ENCODE measurements at regions not wholly inside any gene's neighbourhood (a gene's known extent, or its start where the extent isn't known, plus 50 kb on each side); places are given as distances from the start of the nearest gene placed in this dataset.
"Not testable (repeated sequence)": the region's sequence is repeated elsewhere in the genome, so short reads cannot be mapped to it uniquely, and the experiment has no call there.

DNA sequence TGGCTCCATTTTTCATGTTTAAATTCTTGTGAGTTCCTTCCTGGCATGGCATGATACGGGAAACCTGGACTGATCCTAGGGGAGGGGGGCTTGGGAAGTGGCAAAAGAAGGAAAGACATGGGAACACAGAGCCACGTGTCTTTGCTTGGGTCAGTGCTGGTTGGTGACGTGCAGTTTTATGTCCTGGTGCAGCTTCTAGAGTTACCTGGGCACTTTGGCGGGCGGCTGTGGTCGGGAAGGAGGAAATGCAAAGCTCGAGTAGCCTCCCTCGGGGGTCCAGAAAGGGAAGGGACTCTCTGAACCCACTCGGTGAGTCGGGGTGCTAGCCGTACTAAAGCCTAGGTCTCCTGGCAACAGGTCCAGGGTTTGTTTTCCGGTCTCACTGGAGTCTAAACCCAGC lies 94.6 kb downstream of the APOB start:
- H2AK5ac ChIP-seq (ENCODE audit: low read length) = no peak overlapping the region
- no peak overlapping the region for H3K14ac ChIP-seq (ENCODE audit: low read length)
- H4K8ac ChIP-seq (ENCODE audit: low read depth, low read length) = no peak overlapping the region
- H3K4me1 ChIP-seq (ENCODE audit: control insufficient read depth in 1 of 2, insufficient read depth in 2 of 2, low read length in 2 of 2) = no peaks in the 10 kb centered on the region
- no peak overlapping the region for H2BK12ac ChIP-seq (ENCODE audit: low read length)
- H4K91ac ChIP-seq (ENCODE audit: low read depth, low read length) = no peak overlapping the region
- no peak overlapping the region for H3K23ac ChIP-seq (ENCODE audit: low read length)
- H3K9ac ChIP-seq (ENCODE audit: low read length) = no peak overlapping the region
- no peaks in the 10 kb centered on the region for H3K79me2 ChIP-seq (ENCODE audit: control insufficient read depth, insufficient read depth, low read length, poor library complexity)
- no peaks in the 10 kb centered on the region for H3K36me3 ChIP-seq (ENCODE audit: control insufficient read depth in 1 of 2, insufficient read depth in 2 of 2, low read length in 2 of 2)
- H3K79me1 ChIP-seq (ENCODE audit: low read length) = no peaks in the 10 kb centered on the region
- H3K4ac ChIP-seq (ENCODE audit: low read depth, low read length) = no peak overlapping the region
- no peak overlapping the region for H2BK5ac ChIP-seq (ENCODE audit: low read depth, low read length, poor library complexity)
- no peak overlapping the region for H3K18ac ChIP-seq (ENCODE audit: low read length)
- H4K12ac ChIP-seq (ENCODE audit: low read depth, low read length) = no peak overlapping the region
- no peak overlapping the region for H2AFZ ChIP-seq (ENCODE audit: insufficient read depth, low read length, poor library complexity)
- H3K9me3 ChIP-seq (ENCODE audit: insufficient read depth, low read depth, low read length) = peaks cover 6% of the 10 kb centered on the region
- H3K27ac ChIP-seq (ENCODE audit: low read depth, low read length) = no peak overlapping the region
- no CpG with 5 or more reads among the region's 12 CpGs for WGBS (ENCODE audit: extremely low coverage, insufficient coverage, insufficient read length)
- no peak overlapping the region for H3K4me2 ChIP-seq (ENCODE audit: low read length)
- no peak for DNase-seq
- no peak overlapping the region for H2BK120ac ChIP-seq (ENCODE audit: insufficient read depth, low read length, poor library complexity)
- no peak overlapping the region for H3K4me3 ChIP-seq (ENCODE audit: low read depth, low read length)
- H3K27me3 ChIP-seq (ENCODE audit: insufficient read depth, low read length) = no peaks in the 10 kb centered on the region

- Histone ChIP-seq H4K91ac (ENCODE audit: low read depth, low read length) (no peak overlapping the region), H3K18ac (ENCODE audit: low read length) (no peak overlapping the region), H2AK5ac (ENCODE audit: low read length) (no peak overlapping the region), H3K4ac (ENCODE audit: low read depth, low read length) (no peak overlapping the region), H3K36me3 (ENCODE audit: control insufficient read depth in 1 of 2, insufficient read depth in 2 of 2, low read length in 2 of 2) (no peaks in the 10 kb centered on the region), H2BK12ac (ENCODE audit: low read length) (no peak overlapping the region), H2BK5ac (ENCODE audit: low read depth, low read length, poor library complexity) (no peak overlapping the region), H2AFZ (ENCODE audit: insufficient read depth, low read length, poor library complexity) (no peak overlapping the region), H2BK120ac (ENCODE audit: insufficient read depth, low read length, poor library complexity) (no peak overlapping the region), H3K23ac (ENCODE audit: low read length) (no peak overlapping the region), H3K79me1 (ENCODE audit: low read length) (no peaks in the 10 kb centered on the region), H3K9me3 (ENCODE audit: insufficient read depth, low read depth, low read length) (peaks cover 2% of the 10 kb centered on the region), H3K27ac (ENCODE audit: low read depth, low read length) (no peak overlapping the region), H3K9ac (ENCODE audit: low read length) (no peak overlapping the region), H3K27me3 (ENCODE audit: insufficient read depth, low read length) (no peaks in the 10 kb centered on the region), H3K4me3 (ENCODE audit: low read depth, low read length) (no peak overlapping the region), H3K4me2 (ENCODE audit: low read length) (no peak overlapping the region), H3K4me1 (ENCODE audit: control insufficient read depth in 1 of 2, insufficient read depth in 2 of 2, low read length in 2 of 2) (no peaks in the 10 kb centered on the region), H4K8ac (ENCODE audit: low read depth, low read length) (no peak overlapping the region), H3K14ac (ENCODE audit: low read length) (no peak overlapping the region), H3K79me2 (ENCODE audit: control insufficient read depth, insufficient read depth, low read length, poor library complexity) (no peaks in the 10 kb centered on the region), H4K12ac (ENCODE audit: low read depth, low read length) (no peak overlapping the region)
- no peak for DNase-seq
- WGBS (ENCODE audit: extremely low coverage, insufficient coverage, insufficient read length) = no CpG with 5 or more reads among the region's 3 CpGs
Measured at GRCh38 chr2:20946468-20946867, 97.4 kb downstream of the APOB start.

GRCh38 chr2:20943721-20944120 lies 100.2 kb downstream of the APOB start:
- H4K8ac ChIP-seq (ENCODE audit: low read depth, low read length); H3K27ac ChIP-seq (ENCODE audit: low read depth, low read length); H2BK120ac ChIP-seq (ENCODE audit: insufficient read depth, low read length, poor library complexity); H3K4me2 ChIP-seq (ENCODE audit: low read length); H3K36me3 ChIP-seq (ENCODE audit: control insufficient read depth in 1 of 2, insufficient read depth in 2 of 2, low read length in 2 of 2); H3K79me1 ChIP-seq (ENCODE audit: low read length); H3K18ac ChIP-seq (ENCODE audit: low read length); H3K27me3 ChIP-seq (ENCODE audit: insufficient read depth, low read length); H2AFZ ChIP-seq (ENCODE audit: insufficient read depth, low read length, poor library complexity); DNase-seq; H3K4ac ChIP-seq (ENCODE audit: low read depth, low read length); H3K9me3 ChIP-seq (ENCODE audit: insufficient read depth, low read depth, low read length); H4K91ac ChIP-seq (ENCODE audit: low read depth, low read length); H4K12ac ChIP-seq (ENCODE audit: low read depth, low read length); H2AK5ac ChIP-seq (ENCODE audit: low read length); H2BK12ac ChIP-seq (ENCODE audit: low read length); H3K14ac ChIP-seq (ENCODE audit: low read length); H2BK5ac ChIP-seq (ENCODE audit: low read depth, low read length, poor library complexity); H3K4me1 ChIP-seq (ENCODE audit: control insufficient read depth in 1 of 2, insufficient read depth in 2 of 2, low read length in 2 of 2); H3K9ac ChIP-seq (ENCODE audit: low read length); H3K23ac ChIP-seq (ENCODE audit: low read length); H3K79me2 ChIP-seq (ENCODE audit: control insufficient read depth, insufficient read depth, low read length, poor library complexity); H3K4me3 ChIP-seq (ENCODE audit: low read depth, low read length): not testable (repeated sequence)
- WGBS (ENCODE audit: extremely low coverage, insufficient coverage, insufficient read length) = no CpG with 5 or more reads among the region's 6 CpGs

DNA sequence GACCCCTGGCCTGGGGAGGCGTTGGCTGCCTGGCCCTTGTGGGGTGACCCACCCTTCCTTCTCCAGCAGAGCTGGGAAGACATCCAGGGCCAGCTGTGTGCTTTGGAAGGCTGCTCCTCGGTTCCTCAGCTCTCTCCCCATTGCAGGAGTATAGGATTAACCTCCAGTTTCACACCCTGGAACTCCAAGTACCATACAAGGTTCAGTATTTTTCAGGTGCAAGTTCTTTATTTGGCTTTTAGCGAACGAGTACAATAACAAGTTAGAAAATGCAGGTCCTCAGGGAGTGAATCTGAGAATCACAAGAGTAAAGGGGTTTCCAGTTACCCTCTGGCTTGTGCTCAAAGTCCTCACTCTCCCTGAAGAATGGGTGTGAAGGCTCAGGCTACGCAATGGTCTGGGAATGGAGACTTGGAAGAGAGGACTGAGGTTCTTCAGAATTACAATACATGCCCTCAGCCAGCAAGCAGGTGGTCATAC lies 101.2 kb downstream of the APOB start:
- WGBS (ENCODE audit: extremely low coverage, insufficient coverage, insufficient read length) = no CpG with 5 or more reads among the region's 5 CpGs
- no peak overlapping the region for H3K4me2 ChIP-seq (ENCODE audit: low read length)
- H3K79me2 ChIP-seq (ENCODE audit: control insufficient read depth, insufficient read depth, low read length, poor library complexity) = no peaks in the 10 kb centered on the region
- no peak overlapping the region for H4K91ac ChIP-seq (ENCODE audit: low read depth, low read length)
- no peak overlapping the region for H2AK5ac ChIP-seq (ENCODE audit: low read length)
- H2BK12ac ChIP-seq (ENCODE audit: low read length) = no peak overlapping the region
- no peak overlapping the region for H3K4ac ChIP-seq (ENCODE audit: low read depth, low read length)
- H3K9me3 ChIP-seq (ENCODE audit: insufficient read depth, low read depth, low read length) = peaks cover 4% of the 10 kb centered on the region
- H2BK5ac ChIP-seq (ENCODE audit: low read depth, low read length, poor library complexity) = no peak overlapping the region
- no peak overlapping the region for H3K4me3 ChIP-seq (ENCODE audit: low read depth, low read length)
- H4K12ac ChIP-seq (ENCODE audit: low read depth, low read length) = no peak overlapping the region
- H2BK120ac ChIP-seq (ENCODE audit: insufficient read depth, low read length, poor library complexity) = no peak overlapping the region
- no peak overlapping the region for H2AFZ ChIP-seq (ENCODE audit: insufficient read depth, low read length, poor library complexity)
- DNase-seq = no peak
- no peaks in the 10 kb centered on the region for H3K79me1 ChIP-seq (ENCODE audit: low read length)
- no peak overlapping the region for H3K14ac ChIP-seq (ENCODE audit: low read length)
- H3K18ac ChIP-seq (ENCODE audit: low read length) = no peak overlapping the region
- H3K4me1 ChIP-seq (ENCODE audit: control insufficient read depth in 1 of 2, insufficient read depth in 2 of 2, low read length in 2 of 2) = no peaks in the 10 kb centered on the region
- no peak overlapping the region for H3K27ac ChIP-seq (ENCODE audit: low read depth, low read length)
- no peak overlapping the region for H3K23ac ChIP-seq (ENCODE audit: low read length)
- H4K8ac ChIP-seq (ENCODE audit: low read depth, low read length) = no peak overlapping the region
- no peaks in the 10 kb centered on the region for H3K27me3 ChIP-seq (ENCODE audit: insufficient read depth, low read length)
- no peak overlapping the region for H3K9ac ChIP-seq (ENCODE audit: low read length)
- no peaks in the 10 kb centered on the region for H3K36me3 ChIP-seq (ENCODE audit: control insufficient read depth in 1 of 2, insufficient read depth in 2 of 2, low read length in 2 of 2)

Data from trophoblast cell (in vitro differentiated cells and primary cell).